DMS 273 treated with DMSO at 0.1 percent for 48 hours (cell line): ENCODE measurements at regions not wholly inside any gene's neighbourhood (a gene's known extent, or its start where the extent isn't known, plus 50 kb on each side); places are given as distances from the start of the nearest gene placed in this dataset.
A peak's percentile ranks its signal among the peaks of the same experiment; 100 is the strongest.

Source experiments
- DNase-seq: peaks from one replicate; lab custom pipeline; 2025; lab: John Stamatoyannopoulos, UW

GRCh38 chr2:57510704-57511103 is 535.9 kb upstream of the VRK2 start:
- no peak for DNase-seq

- DNase-seq, result no peak
These were observed 531.2 kb upstream of the VRK2 start for GRCh38 chr2:57515366-57515765.

- DNase-seq, result peak; percentile 40
These were observed 529.8 kb upstream of the VRK2 start for GRCh38 chr2:57516698-57517340.

- no peak for DNase-seq
These were observed 523.3 kb upstream of the VRK2 start for GRCh38 chr2:57523304-57523703.

GRCh38 chr2:57527685-57528084 is 518.9 kb upstream of the VRK2 start:
- no peak for DNase-seq

GRCh38 chr2:57528499-57528898 is 518.1 kb upstream of the VRK2 start:
- DNase-seq, result no peak

- no peak for DNase-seq
These were observed 512.2 kb upstream of the VRK2 start for GRCh38 chr2:57534358-57534757.

GRCh38 chr2:57536535-57537231 is 509.9 kb upstream of the VRK2 start:
- DNase-seq, result no peak

GRCh38 chr2:57539761-57540160 is 506.8 kb upstream of the VRK2 start:
- DNase-seq, result no peak

- no peak for DNase-seq
These were observed 504.5 kb upstream of the VRK2 start for GRCh38 chr2:57542081-57542480.

- no peak for DNase-seq
These were observed 503.4 kb upstream of the VRK2 start for GRCh38 chr2:57543211-57543610.

- DNase-seq, result no peak
These were observed 502.0 kb upstream of the VRK2 start for GRCh38 chr2:57544624-57545023.

- DNase-seq, result no peak
These were observed 500.1 kb upstream of the VRK2 start for GRCh38 chr2:57546478-57546877.

GRCh38 chr2:57549642-57550102 is 496.9 kb upstream of the VRK2 start:
- DNase-seq, result no peak

- DNase-seq, result no peak
These were observed 495.7 kb upstream of the VRK2 start for GRCh38 chr2:57550912-57551311.

- no peak for DNase-seq
These were observed 493.7 kb upstream of the VRK2 start for GRCh38 chr2:57552885-57553284.

GRCh38 chr2:57554348-57554747 is 492.3 kb upstream of the VRK2 start:
- no peak for DNase-seq

- no peak for DNase-seq
These were observed 488.3 kb upstream of the VRK2 start for GRCh38 chr2:57558312-57558711.

GRCh38 chr2:57562495-57562894 is 484.1 kb upstream of the VRK2 start:
- no peak for DNase-seq

- no peak for DNase-seq
These were observed 483.6 kb upstream of the VRK2 start for GRCh38 chr2:57563015-57563414.

GRCh38 chr2:57567245-57567644 is 479.4 kb upstream of the VRK2 start:
- no peak for DNase-seq

- no peak for DNase-seq
These were observed 477.2 kb upstream of the VRK2 start for GRCh38 chr2:57569396-57569795.

- DNase-seq, result no peak
These were observed 475.6 kb upstream of the VRK2 start for GRCh38 chr2:57570961-57571360.
